ENCODE measurements at regions not wholly inside any gene's neighbourhood (a gene's known extent, or its start where the extent isn't known, plus 50 kb on each side); places are given as distances from the start of the nearest gene placed in this dataset.

GRCh38 chr10:70939441-70940003 is 51.2 kb upstream of the PCBD1 start:
- DNase-seq = no peak

- no peak for DNase-seq
Observed at GRCh38 chr10:70940834-70941568, 52.6 kb upstream of the PCBD1 start.

GRCh38 chr10:70942125-70942524 is 53.8 kb upstream of the PCBD1 start:
- DNase-seq = no peak

GRCh38 chr10:70942725-70943124 is 54.4 kb upstream of the PCBD1 start:
- no peak for DNase-seq

GRCh38 chr10:70943249-70943648 is 54.9 kb upstream of the PCBD1 start:
- no peak for DNase-seq

- DNase-seq = no peak
Observed at GRCh38 chr10:70943841-70944466, 55.6 kb upstream of the PCBD1 start.

GRCh38 chr10:70950037-70950436 is 61.7 kb upstream of the PCBD1 start:
- DNase-seq = no peak

GRCh38 chr10:70950801-70951200 is 62.4 kb upstream of the PCBD1 start:
- DNase-seq = no peak

- DNase-seq = no peak
Observed at GRCh38 chr10:70952401-70952800, 64.0 kb upstream of the PCBD1 start.

- no peak for DNase-seq
Observed at GRCh38 chr10:70952921-70953320, 64.6 kb upstream of the PCBD1 start.

- no peak for DNase-seq
Observed at GRCh38 chr10:70954381-70955176, 66.2 kb upstream of the PCBD1 start.

GRCh38 chr10:70956029-70956759 is 67.8 kb upstream of the PCBD1 start:
- no peak for DNase-seq

GRCh38 chr10:70958396-70958795 is 70.0 kb upstream of the PCBD1 start:
- DNase-seq = no peak

- DNase-seq = no peak
Observed at GRCh38 chr10:70960316-70960715, 72.0 kb upstream of the PCBD1 start.

- no peak for DNase-seq
Observed at GRCh38 chr10:70960783-70961570, 72.6 kb upstream of the PCBD1 start.

GRCh38 chr10:70962686-70963085 is 74.3 kb upstream of the PCBD1 start:
- no peak for DNase-seq

- no peak for DNase-seq
Observed at GRCh38 chr10:70963271-70963670, 74.9 kb upstream of the PCBD1 start.

GRCh38 chr10:70964245-70964644 is 75.9 kb upstream of the PCBD1 start:
- no peak for DNase-seq

GRCh38 chr10:70964881-70965280 is 76.5 kb upstream of the PCBD1 start:
- DNase-seq = no peak

- DNase-seq = no peak
Observed at GRCh38 chr10:70965566-70965965, 77.2 kb upstream of the PCBD1 start.

GRCh38 chr10:70966646-70967553 is 78.5 kb upstream of the PCBD1 start:
- DNase-seq = no peak

All from NCI-H1436 treated with DMSO at 0.1 percent for 48 hours (cell line).